IPS DF 6.9 (cell line): ENCODE measurements at regions not wholly inside any gene's neighbourhood (a gene's known extent, or its start where the extent isn't known, plus 50 kb on each side); places are given as distances from the start of the nearest gene placed in this dataset.
"Not testable (repeated sequence)": the region's sequence is repeated elsewhere in the genome, so short reads cannot be mapped to it uniquely, and the experiment has no call there.

Experiments used
- DNase-seq: peaks from one replicate; pipeline ENCODE4 v3.0.0-alpha.2; 2013; ENCODE audit warnings: low read depth, low spot score
- H3K27ac ChIP-seq: one replicate; pipeline ENCODE4 v1.5.1; 2013; ENCODE audit warnings: low read length, control low read depth
- H3K27me3 ChIP-seq: 2 replicates; pipeline ENCODE4 v1.6.1; 2013; ENCODE audit warnings: mild to moderate bottlenecking, low read length; ENCODE audit not compliant: control insufficient read depth, insufficient read depth
- H3K36me3 ChIP-seq: 2 replicates; pipeline ENCODE4 v1.6.1; 2013; ENCODE audit warnings: low read length; ENCODE audit not compliant: control insufficient read depth, insufficient read depth
- H3K4me1 ChIP-seq: 2 replicates; pipeline ENCODE4 v1.6.1; 2013; ENCODE audit warnings: low read length; ENCODE audit not compliant: control insufficient read depth, insufficient read depth
- H3K4me3 ChIP-seq: 2 replicates; pipeline ENCODE4 v1.5.1; 2013; ENCODE audit warnings: mild to moderate bottlenecking, low read length
- H3K9me3 ChIP-seq: 2 replicates; pipeline ENCODE4 v1.6.1; 2013; ENCODE audit warnings: low read length, inconsistent platforms; ENCODE audit not compliant: control insufficient read depth, insufficient read depth
- WGBS: extraction: QIAGEN DNeasy Blood & Tissue Kit; methylation state at CpG from one replicate; pipeline ENCODE4 v1.1.7; 2013; ENCODE audit warnings: mixed read lengths, missing lambda C conversion rate; ENCODE audit not compliant: insufficient read length, insufficient coverage; 5-methylcytosine and 5-hydroxymethylcytosine counted together

DNA sequence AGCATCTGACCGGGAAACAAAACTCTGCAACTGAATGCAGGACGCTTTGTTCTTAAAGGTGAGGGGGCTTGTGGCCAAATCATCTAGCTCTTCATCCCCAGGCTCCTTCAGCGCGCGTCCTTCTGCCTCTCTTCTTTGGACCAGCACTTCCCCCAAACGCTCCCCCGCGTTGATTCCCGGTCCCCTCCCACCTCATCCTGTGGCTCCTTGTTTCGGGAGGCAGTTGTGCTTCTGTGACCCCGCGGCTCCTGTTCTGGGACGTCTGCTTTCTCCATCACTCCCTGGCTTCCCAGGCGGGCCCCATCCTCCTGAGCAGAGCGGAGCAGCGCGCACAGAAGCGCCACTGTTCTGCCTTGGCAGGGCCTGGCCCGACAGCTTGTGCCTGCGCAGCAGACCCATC lies 109.7 kb upstream of the ZNG1E start:
- H3K4me3 ChIP-seq: not testable (repeated sequence)

DNA sequence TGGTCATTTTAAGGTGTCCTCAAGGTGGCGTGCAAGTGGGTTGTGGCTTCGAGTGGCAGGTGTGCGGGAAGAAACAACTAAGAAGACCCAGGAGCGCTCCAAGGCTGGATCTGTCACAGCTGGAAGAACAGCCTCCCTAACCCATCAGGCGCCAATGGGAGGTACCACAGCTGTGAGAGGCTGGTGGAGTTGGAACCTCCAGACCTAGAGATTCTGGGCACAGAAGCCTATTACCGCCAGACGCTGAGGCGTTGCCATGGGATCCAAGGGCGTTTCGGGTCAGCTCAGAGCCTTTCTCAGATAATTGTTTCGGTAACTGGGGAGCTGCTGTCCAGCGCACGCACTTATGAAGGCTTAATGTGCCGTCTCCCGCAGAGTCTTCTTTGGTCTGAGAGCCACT lies 156.7 kb upstream of the ZNG1E start:
- not testable (repeated sequence) for H3K36me3 ChIP-seq, H3K27me3 ChIP-seq, H3K27ac ChIP-seq, H3K4me1 ChIP-seq, DNase-seq, H3K9me3 ChIP-seq, H3K4me3 ChIP-seq
- WGBS: no CpG with 5 or more reads among the region's 15 CpGs

More for the DNA sequence above, 109.7 kb upstream of the ZNG1E start:
- H3K27me3 ChIP-seq, DNase-seq, H3K9me3 ChIP-seq, H3K4me1 ChIP-seq, H3K27ac ChIP-seq, H3K36me3 ChIP-seq: not testable (repeated sequence)
- no CpG with 5 or more reads among the region's 20 CpGs for WGBS

DNA sequence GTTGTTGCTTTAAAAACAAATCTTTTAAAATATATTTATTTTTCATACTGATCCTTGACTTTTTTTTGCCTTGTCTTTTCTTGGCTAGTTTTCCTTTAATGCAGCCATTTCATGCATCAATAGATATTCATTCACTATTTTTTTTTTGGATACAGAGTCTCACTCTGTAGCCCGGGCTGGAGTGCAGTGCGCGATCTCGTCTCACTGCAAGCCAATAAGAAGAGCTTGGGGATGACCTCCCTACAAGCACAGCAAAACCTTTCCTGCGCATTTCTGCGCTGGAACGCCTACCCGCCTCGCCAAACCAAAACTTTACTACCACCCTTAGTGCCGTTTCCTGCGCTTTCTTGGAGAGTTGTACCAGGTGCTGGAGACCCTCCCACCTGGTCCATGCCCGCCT lies 161.3 kb upstream of the ZNG1E start:
- not testable (repeated sequence) for H3K27ac ChIP-seq, H3K9me3 ChIP-seq, H3K4me3 ChIP-seq, H3K27me3 ChIP-seq, DNase-seq, H3K4me1 ChIP-seq, H3K36me3 ChIP-seq
- no CpG with 5 or more reads among the region's 12 CpGs for WGBS

DNA sequence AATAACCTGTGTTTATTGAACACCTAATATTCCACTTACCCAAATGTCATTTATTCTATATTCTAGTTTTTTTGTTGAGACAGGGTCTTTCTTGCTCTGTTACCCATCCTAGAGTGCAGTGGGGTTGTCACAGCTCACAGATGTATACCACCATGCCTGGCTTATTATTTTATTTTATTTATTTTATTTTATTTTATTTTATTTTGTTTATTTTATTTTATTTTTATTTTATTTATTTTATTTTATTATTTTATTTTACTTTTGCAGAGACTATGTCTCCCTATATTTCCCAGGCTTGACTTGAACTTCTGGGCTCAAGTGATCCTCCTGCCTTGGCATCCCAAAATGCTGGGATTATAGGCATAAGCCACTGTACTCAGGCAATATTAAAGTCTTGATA lies 167.8 kb upstream of the ZNG1E start:
- H3K9me3 ChIP-seq, H3K4me1 ChIP-seq, H3K4me3 ChIP-seq, H3K27me3 ChIP-seq, H3K27ac ChIP-seq, H3K36me3 ChIP-seq, DNase-seq: not testable (repeated sequence)

DNA sequence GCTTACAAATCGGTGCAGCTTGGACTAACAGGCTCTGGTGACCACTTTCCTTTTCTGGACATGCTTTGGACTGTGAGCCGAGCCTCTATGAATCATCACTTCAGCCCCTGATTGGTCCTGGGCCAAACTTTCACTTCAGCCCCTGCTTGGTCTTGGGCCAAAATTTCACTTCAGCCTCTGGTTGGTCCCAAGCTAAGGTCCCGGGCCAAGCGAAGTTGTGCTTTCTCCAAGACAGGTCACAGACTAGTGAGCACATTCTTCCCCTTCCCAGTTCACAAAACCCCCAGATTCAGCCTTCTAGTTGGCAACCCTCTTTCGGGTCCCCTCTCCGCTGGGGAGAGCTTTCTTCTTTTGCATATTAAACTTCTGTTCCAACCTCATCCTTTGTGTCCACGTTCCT lies 171.0 kb upstream of the ZNG1E start:
- not testable (repeated sequence) for H3K4me3 ChIP-seq, H3K9me3 ChIP-seq, H3K27me3 ChIP-seq, H3K36me3 ChIP-seq, DNase-seq, H3K27ac ChIP-seq, H3K4me1 ChIP-seq
- no CpG with 5 or more reads among the region's 7 CpGs for WGBS

DNA sequence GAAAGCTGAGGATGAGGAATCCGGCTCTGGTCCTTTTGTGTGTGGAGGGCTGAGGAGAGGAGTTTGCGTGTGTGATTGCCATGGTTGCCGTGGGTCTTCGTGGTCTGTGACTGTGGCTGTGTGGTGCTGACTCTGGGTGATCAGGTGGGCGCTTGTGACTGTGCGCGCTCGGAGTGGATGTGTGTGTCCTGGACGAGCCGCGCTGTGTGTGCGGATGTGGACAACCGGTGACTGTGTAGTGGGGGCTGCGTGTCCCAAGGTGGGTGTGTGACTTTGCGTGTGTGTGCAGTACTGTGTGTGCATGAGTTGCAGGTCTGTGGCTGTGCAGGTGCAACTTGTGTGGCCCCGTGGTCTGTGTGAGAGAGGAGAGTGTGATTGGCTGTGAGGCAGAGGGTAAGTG lies 172.0 kb upstream of the ZNG1E start:
- no CpG with 5 or more reads among the region's 16 CpGs for WGBS
- not testable (repeated sequence) for H3K9me3 ChIP-seq, H3K27ac ChIP-seq, H3K4me1 ChIP-seq, H3K27me3 ChIP-seq, H3K36me3 ChIP-seq, H3K4me3 ChIP-seq, DNase-seq

DNA sequence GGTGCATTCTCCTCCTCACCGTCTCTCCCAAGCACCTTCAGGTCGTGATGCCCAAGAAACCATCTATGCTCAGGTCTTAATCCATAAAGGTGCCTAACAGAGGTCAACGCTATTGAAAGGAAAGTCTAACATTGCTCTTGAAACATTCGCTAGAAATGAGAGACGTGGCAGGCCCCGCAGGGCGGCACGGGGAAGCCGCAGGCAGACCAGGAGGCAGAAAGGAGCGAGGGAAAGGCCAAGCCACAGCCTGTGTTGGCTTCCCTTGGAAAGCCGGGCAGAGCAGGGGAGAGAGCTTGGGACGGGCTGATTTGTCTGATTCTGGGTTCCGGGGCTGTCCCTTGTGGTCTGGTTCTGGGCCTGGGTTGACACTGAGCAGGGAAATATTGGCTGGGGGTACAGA lies 192.8 kb upstream of the ZNG1E start:
- not testable (repeated sequence) for H3K27ac ChIP-seq, DNase-seq, H3K27me3 ChIP-seq, H3K4me1 ChIP-seq, H3K9me3 ChIP-seq, H3K4me3 ChIP-seq, H3K36me3 ChIP-seq
- no CpG with 5 or more reads among the region's 13 CpGs for WGBS

DNA sequence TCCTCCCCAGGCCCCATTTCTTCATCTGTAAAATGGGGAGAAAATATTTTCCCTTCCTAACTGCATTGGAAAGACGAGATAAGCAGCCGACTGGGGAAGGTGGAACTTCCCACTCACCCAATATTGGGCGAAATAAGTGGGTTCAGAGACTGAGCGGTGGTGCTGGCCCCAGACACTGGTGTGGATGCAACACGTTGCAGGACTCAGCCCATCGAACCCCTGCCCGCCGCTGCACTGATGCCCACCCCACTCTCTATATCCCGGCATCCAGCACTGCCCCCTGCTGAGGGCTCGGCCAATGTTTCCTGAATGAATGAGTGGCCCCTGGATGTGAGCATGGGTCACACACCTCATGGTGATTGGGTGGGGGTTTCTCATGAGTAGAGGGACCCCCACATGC lies 194.4 kb upstream of the ZNG1E start:
- not testable (repeated sequence) for H3K27me3 ChIP-seq, H3K4me1 ChIP-seq, H3K4me3 ChIP-seq, H3K27ac ChIP-seq, H3K36me3 ChIP-seq, DNase-seq, H3K9me3 ChIP-seq
- WGBS: no CpG with 5 or more reads among the region's 10 CpGs

DNA sequence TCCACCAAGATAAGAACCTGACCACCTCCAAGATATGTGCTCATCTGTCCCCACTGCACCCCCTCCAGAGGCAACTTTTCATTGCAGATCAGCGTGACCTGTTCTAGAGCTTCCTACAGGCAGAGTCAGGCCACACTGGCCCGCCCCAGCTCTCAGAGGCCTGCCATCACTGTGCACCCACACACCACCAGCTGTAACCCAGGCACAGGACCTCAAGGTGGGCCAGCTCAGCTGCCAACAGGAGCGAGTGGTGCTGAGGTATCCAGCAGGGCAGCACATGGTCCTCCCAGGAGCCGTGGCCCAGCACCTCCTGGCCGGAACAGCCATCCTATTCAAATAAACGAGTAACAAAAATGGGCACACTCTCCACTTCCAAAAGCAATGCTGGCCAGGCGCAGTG lies 189.9 kb upstream of the FOXD4L5 start:
- H3K36me3 ChIP-seq, H3K4me1 ChIP-seq, DNase-seq, H3K4me3 ChIP-seq, H3K9me3 ChIP-seq, H3K27ac ChIP-seq, H3K27me3 ChIP-seq: not testable (repeated sequence)
- WGBS: no CpG with 5 or more reads among the region's 7 CpGs

DNA sequence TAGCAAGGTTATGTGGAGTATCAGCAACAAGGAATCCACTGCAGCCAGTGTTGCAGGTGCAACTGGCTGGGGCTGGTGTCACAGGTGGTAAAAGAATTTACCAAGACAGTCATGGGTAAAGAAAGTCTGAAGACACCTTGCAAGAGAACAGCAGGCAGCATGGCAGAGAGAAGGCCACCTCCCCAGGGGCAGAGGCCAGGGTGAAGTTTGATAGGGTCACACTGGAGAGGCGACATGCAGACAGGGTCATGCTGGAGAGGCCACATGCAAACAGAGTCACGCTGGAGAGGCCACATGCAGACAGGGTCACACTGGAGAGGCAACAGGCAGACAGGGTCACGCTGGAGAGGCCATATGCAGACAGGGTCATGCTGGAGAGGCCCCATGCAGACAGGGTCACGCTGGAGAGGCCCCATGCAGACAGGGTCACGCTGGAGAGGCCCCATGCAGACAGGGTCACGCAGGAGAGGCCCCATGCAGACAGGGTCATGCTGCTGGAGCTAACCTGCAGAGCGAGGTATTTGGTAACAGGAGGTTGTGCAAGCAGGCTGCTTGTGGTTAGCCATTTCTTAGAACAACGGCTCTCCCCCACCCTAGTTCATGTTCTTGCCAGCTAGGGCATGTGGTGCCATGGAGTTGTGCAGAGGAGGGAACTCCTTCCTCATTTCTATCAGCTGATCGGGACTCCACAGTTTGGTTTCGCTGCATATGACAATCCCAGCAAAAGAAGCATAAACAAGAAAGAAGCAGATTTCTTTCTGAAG lies 188.2 kb upstream of the FOXD4L5 start:
- not testable (repeated sequence) for H3K4me3 ChIP-seq, H3K27ac ChIP-seq, H3K27me3 ChIP-seq, H3K36me3 ChIP-seq, DNase-seq, H3K9me3 ChIP-seq, H3K4me1 ChIP-seq
- WGBS: no CpG with 5 or more reads among the region's 10 CpGs

DNA sequence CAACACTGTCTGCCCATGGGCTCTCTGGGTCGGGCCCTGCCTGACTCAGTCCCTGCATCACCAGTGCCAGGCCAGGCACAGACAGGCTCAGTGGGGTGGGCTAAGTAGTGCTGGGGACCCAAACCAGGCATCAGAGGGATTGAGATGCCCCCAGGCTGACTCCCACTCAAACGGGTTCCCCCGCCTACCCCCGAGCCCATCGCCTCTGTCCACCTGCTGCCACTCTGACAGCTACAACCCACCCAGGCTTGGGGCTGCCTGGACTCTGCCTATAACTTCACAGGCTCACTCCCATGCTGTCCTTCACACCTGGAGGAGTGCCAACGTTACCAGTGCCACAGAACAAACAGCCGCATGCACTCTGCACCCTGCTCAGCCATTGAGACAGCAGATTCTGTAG lies 186.1 kb upstream of the FOXD4L5 start:
- not testable (repeated sequence) for H3K36me3 ChIP-seq

More for the DNA sequence above, 186.1 kb upstream of the FOXD4L5 start:
- WGBS: no CpG with 5 or more reads among the region's 7 CpGs
- not testable (repeated sequence) for H3K27me3 ChIP-seq, DNase-seq, H3K9me3 ChIP-seq, H3K27ac ChIP-seq, H3K4me3 ChIP-seq, H3K4me1 ChIP-seq
